GM19025 (cell line): ENCODE measurements at regions not wholly inside any gene's neighbourhood (a gene's known extent, or its start where the extent isn't known, plus 50 kb on each side); places are given as distances from the start of the nearest gene placed in this dataset.
"Not testable (repeated sequence)": the region's sequence is repeated elsewhere in the genome, so short reads cannot be mapped to it uniquely, and the experiment has no call there.

ENCODE experiments used
- ATAC-seq: cut with Tn5 transposase; IDR thresholded peaks from one replicate; pipeline ENCODE4 v1.9.1; 2021; ENCODE audit warnings: mild to moderate bottlenecking, low read depth, moderate library complexity; ENCODE audit not compliant: unreplicated experiment

- ATAC-seq, result no peak
Measured at GRCh38 chr10:20658158-20658557, 239.0 kb downstream of the NEBL start.

GRCh38 chr10:20656886-20657285, 240.2 kb downstream of the NEBL start:
- ATAC-seq, result no peak

- not testable (repeated sequence) for ATAC-seq
Measured at GRCh38 chr10:20652424-20652823, 244.7 kb downstream of the NEBL start.

GRCh38 chr10:20648263-20648874, 248.7 kb downstream of the NEBL start:
- ATAC-seq, result no peak

GRCh38 chr10:20647756-20648155, 249.4 kb downstream of the NEBL start:
- no peak for ATAC-seq

- ATAC-seq, result no peak
Measured at GRCh38 chr10:20644421-20644820, 252.7 kb downstream of the NEBL start.

- ATAC-seq, result no peak
Measured at GRCh38 chr10:20641605-20642004, 255.5 kb downstream of the NEBL start.

GRCh38 chr10:20635570-20635969, 261.5 kb downstream of the NEBL start:
- no peak for ATAC-seq

GRCh38 chr10:20634839-20635238, 262.3 kb downstream of the NEBL start:
- ATAC-seq, result no peak

- ATAC-seq, result no peak
Measured at GRCh38 chr10:20633714-20634113, 263.4 kb downstream of the NEBL start.

- ATAC-seq, result no peak
Measured at GRCh38 chr10:20632696-20633095, 264.4 kb downstream of the NEBL start.

GRCh38 chr10:20631229-20631628, 265.9 kb downstream of the NEBL start:
- no peak for ATAC-seq

- ATAC-seq, result no peak
Measured at GRCh38 chr10:20630092-20630643, 266.9 kb downstream of the NEBL start.

GRCh38 chr10:20627946-20628507, 269.1 kb downstream of the NEBL start:
- ATAC-seq, result no peak

- ATAC-seq, result no peak
Measured at GRCh38 chr10:20627087-20627486, 270.0 kb downstream of the NEBL start.

GRCh38 chr10:20625868-20626267, 271.2 kb downstream of the NEBL start:
- ATAC-seq, result no peak

- no peak for ATAC-seq
Measured at GRCh38 chr10:20624642-20625041, 272.5 kb downstream of the NEBL start.

GRCh38 chr10:20623546-20623945, 273.6 kb downstream of the NEBL start:
- no peak for ATAC-seq

- ATAC-seq, result no peak
Measured at GRCh38 chr10:20622531-20623211, 274.4 kb downstream of the NEBL start.

- no peak for ATAC-seq
Measured at GRCh38 chr10:20620981-20621380, 276.1 kb downstream of the NEBL start.

- no peak for ATAC-seq
Measured at GRCh38 chr10:20618011-20618547, 279.0 kb downstream of the NEBL start.
